SK-N-SH (cell line): ENCODE measurements at regions not wholly inside any gene's neighbourhood (a gene's known extent, or its start where the extent isn't known, plus 50 kb on each side); places are given as distances from the start of the nearest gene placed in this dataset.

Source experiments
- CTCF ChIA-PET: fragments of 300-600, 350-600 bp; formaldehyde crosslinking; extraction: SDS; loops from one replicate; lab custom pipeline; 2021; lab: Yijun Ruan, JAX
- POLR2A ChIA-PET: fragments of 350-600 bp; sonication (Branson Sonifier 250); formaldehyde crosslinking; extraction: SDS; loops from one replicate; lab custom pipeline; 2020; ENCODE audit warnings: antibody characterized with exemption, inconsistent platforms; lab: Yijun Ruan, JAX
- DNase-seq: peaks from one replicate; pipeline ENCODE4 v3.0.0; 2012
- H2AFZ ChIP-seq: fragments of 200-600 bp; sonication (generic); 2 replicates; pipeline ENCODE4 v1.8.1; 2016; ENCODE audit warnings: antibody characterized with exemption, mild to moderate bottlenecking, low read depth
- H3F3A ChIP-seq: fragments of 200-600 bp; sonication (generic); replicated peaks from 2 replicates; pipeline ENCODE3; 2016; ENCODE audit warnings: antibody characterized with exemption, mild to moderate bottlenecking; ENCODE audit not compliant: insufficient read depth
- H3K27ac ChIP-seq, 2 experiments: fragments of 200-500 bp in 1 of 2; fragments of 200-600 bp in 1 of 2; sonication (Bioruptor generic) in 1 of 2; sonication (generic), shearing (Covaris generic) in 1 of 2; 2 replicates each; pipeline versions ENCODE4 v1.5.1 to v1.6.1; 2014 to 2016; ENCODE audit warnings: low read depth in 2 of 2, inconsistent platforms in 1 of 2, low read length in 1 of 2, mild to moderate bottlenecking in 1 of 2, mixed read lengths in 1 of 2
- H3K27me3 ChIP-seq: fragments of 200-600 bp; sonication (generic), shearing (Covaris generic); 2 replicates; pipeline ENCODE4 v1.6.1; 2016; ENCODE audit warnings: mixed run types; ENCODE audit not compliant: insufficient read depth
- H3K36me3 ChIP-seq, 2 experiments: fragments of 200-500 bp in 1 of 2; fragments of 200-600 bp in 1 of 2; sonication (Bioruptor generic) in 1 of 2; sonication (generic) in 1 of 2; replicated peaks in 1 of 2; 2 replicates each; pipeline versions ENCODE3 to v1.5.1; 2014 to 2016; ENCODE audit warnings: low read length in 1 of 2, mild to moderate bottlenecking in 1 of 2; ENCODE audit not compliant: insufficient read depth in 2 of 2, control insufficient read depth in 1 of 2
- H3K4me1 ChIP-seq, 2 experiments: fragments of 200-500 bp in 1 of 2; fragments of 200-600 bp in 1 of 2; sonication (Bioruptor generic) in 1 of 2; sonication (generic), shearing (Covaris generic) in 1 of 2; 2 replicates each; pipeline versions ENCODE4 v1.5.1 to v1.6.1; 2014 to 2016; ENCODE audit warnings: low read depth in 1 of 2, low read length in 1 of 2, mixed run types in 1 of 2; ENCODE audit not compliant: insufficient read depth in 2 of 2, control insufficient read depth in 1 of 2
- H3K4me2 ChIP-seq: fragments of 200-600 bp; sonication (generic), shearing (Covaris generic); 2 replicates; pipeline ENCODE4 v1.6.1; 2017; ENCODE audit warnings: mixed run types
- H3K4me3 ChIP-seq, 2 experiments: fragments of 200-500 bp in 1 of 2; fragments of 200-600 bp in 1 of 2; sonication (Bioruptor generic) in 1 of 2; sonication (generic), shearing (Covaris generic) in 1 of 2; 2 replicates each; pipeline versions ENCODE4 v1.5.1 to v1.8.1; 2014 to 2016; ENCODE audit warnings: low read depth in 2 of 2, inconsistent platforms in 1 of 2, low read length in 1 of 2, mild to moderate bottlenecking in 1 of 2, mixed read lengths in 1 of 2, moderate library complexity in 1 of 2
- H3K79me2 ChIP-seq: fragments of 200-600 bp; sonication (generic); 2 replicates; pipeline ENCODE4 v1.8.1; 2017; ENCODE audit warnings: mild to moderate bottlenecking; ENCODE audit not compliant: insufficient read depth
- H3K9ac ChIP-seq: fragments of 200-600 bp; sonication (generic); 2 replicates; pipeline ENCODE4 v1.6.1; 2017; ENCODE audit warnings: mixed run types
- H3K9me2 ChIP-seq: fragments of 200-600 bp; sonication (generic); 2 replicates; pipeline ENCODE4 v1.6.1; 2017; ENCODE audit warnings: mixed run types
- H3K9me3 ChIP-seq: fragments of 200-600 bp; sonication (generic); 2 replicates; pipeline ENCODE4 v1.6.1; 2017; ENCODE audit warnings: mixed run types, mild to moderate bottlenecking, moderate library complexity
- H4K20me1 ChIP-seq: fragments of 200-600 bp; sonication (generic); 2 replicates; pipeline ENCODE4 v1.6.1; 2017; ENCODE audit warnings: mild to moderate bottlenecking, mixed run types; ENCODE audit not compliant: insufficient read depth
- ELF1 ChIP-seq: IDR thresholded peaks from 2 replicates; pipeline ENCODE4 v1.4.0; 2012
- EZH2phosphoT487 ChIP-seq: fragments of 200-600 bp; sonication (generic); IDR thresholded peaks from 2 replicates; pipeline ENCODE4 v1.6.1; 2017; ENCODE audit warnings: low read depth, mixed run types, mild to moderate bottlenecking, antibody characterized with exemption, moderate library complexity, borderline replicate concordance
- FOSL2 ChIP-seq: IDR thresholded peaks from 2 replicates; pipeline ENCODE4 v1.4.0; 2012; ENCODE audit warnings: low read depth, mild to moderate bottlenecking, moderate library complexity, borderline replicate concordance
- FOXJ3 ChIP-seq: sonication (generic); formaldehyde crosslinking; IDR thresholded peaks from 2 replicates; pipeline ENCODE4 v1.5.1; 2020; ENCODE audit warnings: mild to moderate bottlenecking, missing genetic modification reagents
- JUND ChIP-seq: IDR thresholded peaks from 2 replicates; pipeline ENCODE4 v1.4.0; 2012
- MXI1 ChIP-seq: IDR thresholded peaks from 2 replicates; pipeline ENCODE4 v1.6.1; 2012; ENCODE audit warnings: mild to moderate bottlenecking, low read depth, low read length, improper control_type of control experiment
- NRF1 ChIP-seq: IDR thresholded peaks from 2 replicates; pipeline ENCODE4 v1.6.1; 2012; ENCODE audit warnings: low read depth, mild to moderate bottlenecking, low read length
- RCOR1 ChIP-seq: fragments of 150-350 bp; IDR thresholded peaks from 2 replicates; pipeline ENCODE4 v1.6.1; 2017; ENCODE audit warnings: antibody characterized with exemption, low read length
- RXRA ChIP-seq: IDR thresholded peaks from 2 replicates; pipeline ENCODE4 v1.4.0; 2012; ENCODE audit warnings: low read depth, mild to moderate bottlenecking, borderline replicate concordance
- SIN3A ChIP-seq: IDR thresholded peaks from 2 replicates; pipeline ENCODE4 v1.6.1; 2012; ENCODE audit warnings: low read depth, mild to moderate bottlenecking, low read length, moderate library complexity, borderline replicate concordance
- TEAD4 ChIP-seq: IDR thresholded peaks from 2 replicates; pipeline ENCODE4 v1.4.0; 2012; ENCODE audit warnings: mild to moderate bottlenecking, borderline replicate concordance; ENCODE audit not compliant: insufficient read depth
- YY1 ChIP-seq: IDR thresholded peaks from 2 replicates; pipeline ENCODE4 v1.4.0; 2012; ENCODE audit warnings: low read depth, mild to moderate bottlenecking
- WGBS: methylation state at CpG from one replicate; pipeline ENCODE4 v1.1.6; 2017; ENCODE audit warnings: low lambda C conversion rate; 5-methylcytosine and 5-hydroxymethylcytosine counted together
- TF ChIP-seq, protein P1 (sequence below): fragments of 150-350 bp; IDR thresholded peaks from 2 replicates; pipeline ENCODE4 v1.6.1; 2016; ENCODE audit warnings: mild to moderate bottlenecking, low read depth, low read length
- TF ChIP-seq, protein P2 (sequence below): fragments of 150-350 bp; IDR thresholded peaks from 2 replicates; pipeline ENCODE4 v1.6.1; 2017; ENCODE audit warnings: antibody characterized with exemption, low read length, low read depth, borderline replicate concordance
- TF ChIP-seq, protein P3 (sequence below): IDR thresholded peaks from 2 replicates; pipeline ENCODE4 v1.6.1; 2012; ENCODE audit warnings: mild to moderate bottlenecking, low read depth, low read length, moderate library complexity
- TF ChIP-seq, protein P4 (sequence below): IDR thresholded peaks from 2 replicates; pipeline ENCODE4 v1.4.0; 2012; ENCODE audit warnings: low read depth
- TF ChIP-seq, protein P5 (sequence below): fragments of 200-600 bp; sonication (generic); IDR thresholded peaks from 2 replicates; pipeline ENCODE4 v1.6.1; 2017; ENCODE audit warnings: antibody characterized with exemption, mild to moderate bottlenecking, moderate library complexity

DNA sequence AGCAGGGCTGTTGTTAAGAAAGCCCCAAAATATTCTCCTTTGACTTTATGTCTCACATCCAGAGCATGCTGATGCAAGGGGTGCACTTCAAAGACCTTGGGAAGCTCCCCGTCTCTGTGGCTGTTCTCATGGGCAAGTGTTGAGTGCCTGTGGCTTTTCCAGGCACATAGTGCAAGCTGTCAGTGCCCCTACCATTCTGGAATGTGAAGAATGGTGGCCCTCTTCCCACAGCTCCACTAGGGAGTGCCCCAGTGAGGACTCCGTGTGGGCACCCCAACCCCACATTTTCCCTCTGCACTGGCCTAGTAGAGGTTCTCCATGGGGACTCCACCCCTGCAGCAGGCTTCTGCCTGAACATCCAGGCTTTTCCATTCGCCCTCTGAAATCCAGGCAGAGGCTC lies 673.7 kb downstream of the HTR1B start:
- 0% methylated on average over 3 of the region's 3 CpGs for WGBS
- ChIA-PET CTCF (no interaction called here), POLR2A (no interaction called here)
- H3K4me3 ChIP-seq, result no peak overlapping the region
- no peaks in the 10 kb centered on the region for H3K27me3 ChIP-seq
- no peak overlapping the region for H3K27ac ChIP-seq
- no peaks in the 10 kb centered on the region for H3K4me1 ChIP-seq
- H3K9me2 ChIP-seq, result no peaks in the 10 kb centered on the region
- H4K20me1 ChIP-seq, result no peaks in the 10 kb centered on the region
- no peaks in the 10 kb centered on the region for H3K36me3 ChIP-seq
- H3F3A ChIP-seq, result no peaks in the 10 kb centered on the region
- H3K9ac ChIP-seq, result no peak overlapping the region
- H3K9me3 ChIP-seq, result no peaks in the 10 kb centered on the region
- DNase-seq, result no peak
- H3K4me2 ChIP-seq, result no peak overlapping the region
- no peak overlapping the region for H2AFZ ChIP-seq
- H3K79me2 ChIP-seq, result no peaks in the 10 kb centered on the region
- TF ChIP-seq, protein P1, sequence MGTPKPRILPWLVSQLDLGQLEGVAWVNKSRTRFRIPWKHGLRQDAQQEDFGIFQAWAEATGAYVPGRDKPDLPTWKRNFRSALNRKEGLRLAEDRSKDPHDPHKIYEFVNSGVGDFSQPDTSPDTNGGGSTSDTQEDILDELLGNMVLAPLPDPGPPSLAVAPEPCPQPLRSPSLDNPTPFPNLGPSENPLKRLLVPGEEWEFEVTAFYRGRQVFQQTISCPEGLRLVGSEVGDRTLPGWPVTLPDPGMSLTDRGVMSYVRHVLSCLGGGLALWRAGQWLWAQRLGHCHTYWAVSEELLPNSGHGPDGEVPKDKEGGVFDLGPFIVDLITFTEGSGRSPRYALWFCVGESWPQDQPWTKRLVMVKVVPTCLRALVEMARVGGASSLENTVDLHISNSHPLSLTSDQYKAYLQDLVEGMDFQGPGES, result no peak
- TF ChIP-seq MXI1 (no peak), SIN3A (no peak), ELF1 (no peak), RXRA (no peak), EZH2phosphoT487 (no peak), FOXJ3 (CRISPR knock-in tag) (no peak), RCOR1 (no peak), JUND (no peak), TEAD4 (no peak), NRF1 (no peak), FOSL2 (no peak), YY1 (no peak)
- TF ChIP-seq, protein P2, sequence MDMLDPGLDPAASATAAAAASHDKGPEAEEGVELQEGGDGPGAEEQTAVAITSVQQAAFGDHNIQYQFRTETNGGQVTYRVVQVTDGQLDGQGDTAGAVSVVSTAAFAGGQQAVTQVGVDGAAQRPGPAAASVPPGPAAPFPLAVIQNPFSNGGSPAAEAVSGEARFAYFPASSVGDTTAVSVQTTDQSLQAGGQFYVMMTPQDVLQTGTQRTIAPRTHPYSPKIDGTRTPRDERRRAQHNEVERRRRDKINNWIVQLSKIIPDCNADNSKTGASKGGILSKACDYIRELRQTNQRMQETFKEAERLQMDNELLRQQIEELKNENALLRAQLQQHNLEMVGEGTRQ, result no peak
- TF ChIP-seq, protein P3, sequence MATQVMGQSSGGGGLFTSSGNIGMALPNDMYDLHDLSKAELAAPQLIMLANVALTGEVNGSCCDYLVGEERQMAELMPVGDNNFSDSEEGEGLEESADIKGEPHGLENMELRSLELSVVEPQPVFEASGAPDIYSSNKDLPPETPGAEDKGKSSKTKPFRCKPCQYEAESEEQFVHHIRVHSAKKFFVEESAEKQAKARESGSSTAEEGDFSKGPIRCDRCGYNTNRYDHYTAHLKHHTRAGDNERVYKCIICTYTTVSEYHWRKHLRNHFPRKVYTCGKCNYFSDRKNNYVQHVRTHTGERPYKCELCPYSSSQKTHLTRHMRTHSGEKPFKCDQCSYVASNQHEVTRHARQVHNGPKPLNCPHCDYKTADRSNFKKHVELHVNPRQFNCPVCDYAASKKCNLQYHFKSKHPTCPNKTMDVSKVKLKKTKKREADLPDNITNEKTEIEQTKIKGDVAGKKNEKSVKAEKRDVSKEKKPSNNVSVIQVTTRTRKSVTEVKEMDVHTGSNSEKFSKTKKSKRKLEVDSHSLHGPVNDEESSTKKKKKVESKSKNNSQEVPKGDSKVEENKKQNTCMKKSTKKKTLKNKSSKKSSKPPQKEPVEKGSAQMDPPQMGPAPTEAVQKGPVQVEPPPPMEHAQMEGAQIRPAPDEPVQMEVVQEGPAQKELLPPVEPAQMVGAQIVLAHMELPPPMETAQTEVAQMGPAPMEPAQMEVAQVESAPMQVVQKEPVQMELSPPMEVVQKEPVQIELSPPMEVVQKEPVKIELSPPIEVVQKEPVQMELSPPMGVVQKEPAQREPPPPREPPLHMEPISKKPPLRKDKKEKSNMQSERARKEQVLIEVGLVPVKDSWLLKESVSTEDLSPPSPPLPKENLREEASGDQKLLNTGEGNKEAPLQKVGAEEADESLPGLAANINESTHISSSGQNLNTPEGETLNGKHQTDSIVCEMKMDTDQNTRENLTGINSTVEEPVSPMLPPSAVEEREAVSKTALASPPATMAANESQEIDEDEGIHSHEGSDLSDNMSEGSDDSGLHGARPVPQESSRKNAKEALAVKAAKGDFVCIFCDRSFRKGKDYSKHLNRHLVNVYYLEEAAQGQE, result no peak
- TF ChIP-seq, protein P4, sequence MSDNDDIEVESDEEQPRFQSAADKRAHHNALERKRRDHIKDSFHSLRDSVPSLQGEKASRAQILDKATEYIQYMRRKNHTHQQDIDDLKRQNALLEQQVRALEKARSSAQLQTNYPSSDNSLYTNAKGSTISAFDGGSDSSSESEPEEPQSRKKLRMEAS, result no peak
- TF ChIP-seq, protein P5, sequence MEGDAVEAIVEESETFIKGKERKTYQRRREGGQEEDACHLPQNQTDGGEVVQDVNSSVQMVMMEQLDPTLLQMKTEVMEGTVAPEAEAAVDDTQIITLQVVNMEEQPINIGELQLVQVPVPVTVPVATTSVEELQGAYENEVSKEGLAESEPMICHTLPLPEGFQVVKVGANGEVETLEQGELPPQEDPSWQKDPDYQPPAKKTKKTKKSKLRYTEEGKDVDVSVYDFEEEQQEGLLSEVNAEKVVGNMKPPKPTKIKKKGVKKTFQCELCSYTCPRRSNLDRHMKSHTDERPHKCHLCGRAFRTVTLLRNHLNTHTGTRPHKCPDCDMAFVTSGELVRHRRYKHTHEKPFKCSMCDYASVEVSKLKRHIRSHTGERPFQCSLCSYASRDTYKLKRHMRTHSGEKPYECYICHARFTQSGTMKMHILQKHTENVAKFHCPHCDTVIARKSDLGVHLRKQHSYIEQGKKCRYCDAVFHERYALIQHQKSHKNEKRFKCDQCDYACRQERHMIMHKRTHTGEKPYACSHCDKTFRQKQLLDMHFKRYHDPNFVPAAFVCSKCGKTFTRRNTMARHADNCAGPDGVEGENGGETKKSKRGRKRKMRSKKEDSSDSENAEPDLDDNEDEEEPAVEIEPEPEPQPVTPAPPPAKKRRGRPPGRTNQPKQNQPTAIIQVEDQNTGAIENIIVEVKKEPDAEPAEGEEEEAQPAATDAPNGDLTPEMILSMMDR, result no peak
